BLaER1 (cell line): ENCODE measurements at regions not wholly inside any gene's neighbourhood (a gene's known extent, or its start where the extent isn't known, plus 50 kb on each side); places are given as distances from the start of the nearest gene placed in this dataset.

Experiments used
- H3K27ac ChIP-seq: shearing (Covaris generic); formaldehyde crosslinking; 2 replicates; pipeline ENCODE4 v1.8.1; 2022
- H3K27me3 ChIP-seq: shearing (Covaris generic); formaldehyde crosslinking; 2 replicates; pipeline ENCODE4 v1.8.1; 2022
- H3K36me3 ChIP-seq: shearing (Covaris generic); formaldehyde crosslinking; 2 replicates; pipeline ENCODE4 v1.8.1; 2022
- H3K4me1 ChIP-seq: shearing (Covaris generic); formaldehyde crosslinking; 2 replicates; pipeline ENCODE4 v1.8.1; 2022
- H3K4me2 ChIP-seq: shearing (Covaris generic); formaldehyde crosslinking; 2 replicates; pipeline ENCODE4 v1.8.1; 2022
- H3K4me3 ChIP-seq: shearing (Covaris generic); formaldehyde crosslinking; 2 replicates; pipeline ENCODE4 v1.8.1; 2022
- H3K9ac ChIP-seq: shearing (Covaris generic); formaldehyde crosslinking; 2 replicates; pipeline ENCODE4 v1.8.1; 2022
- H3K9me3 ChIP-seq: shearing (Covaris generic); formaldehyde crosslinking; 2 replicates; pipeline ENCODE4 v1.8.1; 2022
- H4K20me1 ChIP-seq: shearing (Covaris generic); formaldehyde crosslinking; 2 replicates; pipeline ENCODE4 v1.8.1; 2022
- Cebpa-rat ChIP-seq: shearing (Covaris generic); IDR thresholded peaks from 2 replicates; pipeline ENCODE4 v1.8.1; 2022

- no peak for TF ChIP-seq Cebpa-rat
- H3K9ac ChIP-seq = no peak overlapping the region
- H3K27me3 ChIP-seq = no peaks in the 10 kb centered on the region
Observed at GRCh38 chr3:162802228-162802965, 1305.8 kb downstream of the OTOL1 start.

GRCh38 chr3:162810776-162811175, 1314.2 kb downstream of the OTOL1 start:
- H3K4me1 ChIP-seq = no peaks in the 10 kb centered on the region
- H3K27ac ChIP-seq = no peak overlapping the region
- H3K9me3 ChIP-seq = no peaks in the 10 kb centered on the region
- H3K27me3 ChIP-seq = no peaks in the 10 kb centered on the region
- H3K4me3 ChIP-seq = no peak overlapping the region
- no peaks in the 10 kb centered on the region for H4K20me1 ChIP-seq
- no peak for TF ChIP-seq Cebpa-rat
- H3K4me2 ChIP-seq = no peak overlapping the region
- H3K36me3 ChIP-seq = no peaks in the 10 kb centered on the region
- no peak overlapping the region for H3K9ac ChIP-seq

More at GRCh38 chr3:162802228-162802965, 1305.8 kb downstream of the OTOL1 start:
- Histone ChIP-seq H3K9me3 (no peaks in the 10 kb centered on the region), H3K36me3 (no peaks in the 10 kb centered on the region), H3K4me1 (no peaks in the 10 kb centered on the region), H3K27ac (no peak overlapping the region), H3K4me2 (no peak overlapping the region), H4K20me1 (no peaks in the 10 kb centered on the region), H3K4me3 (no peak overlapping the region)

GRCh38 chr3:162842549-162843216, 1346.1 kb downstream of the OTOL1 start:
- Histone ChIP-seq H3K9ac (no peak overlapping the region), H4K20me1 (no peaks in the 10 kb centered on the region), H3K4me3 (no peak overlapping the region), H3K27ac (no peak overlapping the region), H3K9me3 (no peaks in the 10 kb centered on the region), H3K4me1 (no peaks in the 10 kb centered on the region), H3K4me2 (no peak overlapping the region), H3K36me3 (no peaks in the 10 kb centered on the region), H3K27me3 (no peaks in the 10 kb centered on the region)
- no peak for TF ChIP-seq Cebpa-rat

DNA sequence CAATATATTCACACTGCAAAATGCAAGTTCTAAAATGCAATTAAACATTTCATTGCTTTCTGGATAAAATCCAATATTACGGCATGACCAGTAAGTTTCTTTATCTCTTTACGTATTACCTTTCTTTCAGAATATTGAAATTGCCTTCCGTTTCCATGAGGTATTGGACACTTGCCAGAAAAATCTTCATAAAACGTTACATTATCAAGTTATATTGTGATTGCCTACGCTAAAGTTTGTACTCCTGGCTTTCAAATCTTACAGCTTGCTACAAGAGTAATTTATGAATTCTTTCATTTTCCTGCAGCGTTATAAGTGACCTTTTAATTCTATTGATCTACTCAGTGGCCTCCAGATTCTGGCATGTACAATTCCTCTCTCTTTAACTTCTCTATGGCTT, 1349.3 kb downstream of the OTOL1 start:
- no peaks in the 10 kb centered on the region for H3K36me3 ChIP-seq
- H3K4me1 ChIP-seq = no peaks in the 10 kb centered on the region
- H3K27me3 ChIP-seq = no peaks in the 10 kb centered on the region

DNA sequence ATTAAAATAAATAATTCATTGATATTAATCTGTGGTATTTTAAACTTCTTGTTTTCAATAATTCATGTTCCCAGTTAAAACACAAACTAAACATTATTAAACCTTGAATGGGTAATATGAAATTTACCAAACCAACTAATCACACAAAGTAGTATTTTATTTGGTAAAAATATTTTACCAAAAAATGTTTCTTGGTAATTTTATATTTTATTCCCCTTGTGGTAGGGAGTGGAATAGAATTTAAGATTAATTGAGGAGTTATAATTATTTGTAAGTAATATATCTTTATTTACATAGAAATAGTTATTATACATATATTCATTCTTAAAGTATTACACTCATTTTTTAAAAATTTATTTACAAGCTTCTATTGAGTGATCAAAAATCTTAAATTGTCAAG, 1350.9 kb downstream of the OTOL1 start:
- Histone ChIP-seq H3K9me3 (no peaks in the 10 kb centered on the region), H3K4me2 (no peak overlapping the region), H4K20me1 (no peaks in the 10 kb centered on the region), H3K36me3 (no peaks in the 10 kb centered on the region), H3K4me3 (no peak overlapping the region), H3K9ac (no peak overlapping the region), H3K27me3 (no peaks in the 10 kb centered on the region), H3K4me1 (no peaks in the 10 kb centered on the region), H3K27ac (no peak overlapping the region)
- no peak for TF ChIP-seq Cebpa-rat

More for the DNA sequence above, 1349.3 kb downstream of the OTOL1 start:
- H4K20me1 ChIP-seq = no peaks in the 10 kb centered on the region
- H3K9ac ChIP-seq = no peak overlapping the region
- TF ChIP-seq Cebpa-rat = no peak
- no peaks in the 10 kb centered on the region for H3K9me3 ChIP-seq
- no peak overlapping the region for H3K27ac ChIP-seq
- H3K4me3 ChIP-seq = no peak overlapping the region
- H3K4me2 ChIP-seq = no peak overlapping the region

DNA sequence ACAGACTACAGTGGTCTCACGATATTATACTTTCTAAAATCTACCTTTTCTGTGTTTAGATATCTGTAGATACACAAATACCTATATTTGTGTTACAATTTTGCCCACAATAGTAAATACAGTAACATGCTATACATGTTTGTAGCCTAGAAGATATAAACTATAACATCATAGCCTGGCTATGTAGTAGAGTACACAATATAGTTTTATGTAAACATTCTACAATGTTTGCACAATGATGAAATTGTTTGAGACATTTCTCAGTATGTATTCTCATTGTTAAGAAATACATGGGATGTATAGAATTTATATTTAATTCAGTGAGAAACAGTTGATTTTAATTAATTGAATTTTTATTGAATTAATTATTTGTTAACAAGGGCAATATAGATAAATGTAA, 1367.0 kb downstream of the OTOL1 start:
- Histone ChIP-seq H3K4me2 (no peak overlapping the region), H3K36me3 (no peaks in the 10 kb centered on the region), H4K20me1 (no peaks in the 10 kb centered on the region), H3K9me3 (no peaks in the 10 kb centered on the region), H3K9ac (no peak overlapping the region), H3K4me3 (no peak overlapping the region), H3K27me3 (no peaks in the 10 kb centered on the region), H3K27ac (no peak overlapping the region), H3K4me1 (no peaks in the 10 kb centered on the region)
- no peak for TF ChIP-seq Cebpa-rat

GRCh38 chr3:162865466-162865865, 1368.9 kb downstream of the OTOL1 start:
- Histone ChIP-seq H3K36me3 (no peaks in the 10 kb centered on the region), H3K27ac (no peak overlapping the region), H3K9ac (no peak overlapping the region), H3K4me3 (no peak overlapping the region), H3K4me2 (no peak overlapping the region), H3K9me3 (no peaks in the 10 kb centered on the region), H3K27me3 (no peaks in the 10 kb centered on the region), H3K4me1 (no peaks in the 10 kb centered on the region), H4K20me1 (no peaks in the 10 kb centered on the region)
- TF ChIP-seq Cebpa-rat = no peak

GRCh38 chr3:162879021-162879562, 1382.5 kb downstream of the OTOL1 start:
- no peak overlapping the region for H3K27ac ChIP-seq
- TF ChIP-seq Cebpa-rat = no peak
- H4K20me1 ChIP-seq = no peaks in the 10 kb centered on the region
- H3K9ac ChIP-seq = no peak overlapping the region
- H3K4me2 ChIP-seq = no peak overlapping the region
- H3K27me3 ChIP-seq = no peaks in the 10 kb centered on the region
- no peaks in the 10 kb centered on the region for H3K9me3 ChIP-seq
- H3K4me3 ChIP-seq = no peak overlapping the region
- no peaks in the 10 kb centered on the region for H3K36me3 ChIP-seq
- H3K4me1 ChIP-seq = no peaks in the 10 kb centered on the region

- no peak for TF ChIP-seq Cebpa-rat
Observed at GRCh38 chr3:162884373-162884772, 1387.8 kb downstream of the OTOL1 start.

GRCh38 chr3:162892921-162893793, 1396.5 kb downstream of the OTOL1 start:
- no peaks in the 10 kb centered on the region for H3K4me1 ChIP-seq
- no peak overlapping the region for H3K4me3 ChIP-seq
- H3K9ac ChIP-seq = no peak overlapping the region
- no peak overlapping the region for H3K4me2 ChIP-seq
- no peaks in the 10 kb centered on the region for H3K36me3 ChIP-seq
- no peaks in the 10 kb centered on the region for H4K20me1 ChIP-seq
- no peak overlapping the region for H3K27ac ChIP-seq
- no peaks in the 10 kb centered on the region for H3K27me3 ChIP-seq
- no peak for TF ChIP-seq Cebpa-rat
- peaks cover 5% of the 10 kb centered on the region; the same call in 1 of the 2 replicates for H3K9me3 ChIP-seq

More at GRCh38 chr3:162884373-162884772, 1387.8 kb downstream of the OTOL1 start:
- Histone ChIP-seq H3K4me2 (no peak overlapping the region), H3K27ac (no peak overlapping the region), H3K4me3 (no peak overlapping the region), H3K4me1 (no peaks in the 10 kb centered on the region), H4K20me1 (no peaks in the 10 kb centered on the region), H3K9ac (no peak overlapping the region), H3K27me3 (no peaks in the 10 kb centered on the region), H3K9me3 (no peaks in the 10 kb centered on the region), H3K36me3 (no peaks in the 10 kb centered on the region)
